Transverse colon (tissue), 4 donors: ENCODE measurements at regions not wholly inside any gene's neighbourhood (a gene's known extent, or its start where the extent isn't known, plus 50 kb on each side); places are given as distances from the start of the nearest gene placed in this dataset.
A peak's percentile ranks its signal among the peaks of the same experiment; 100 is the strongest.

Source experiments
- DNase-seq: peaks from one replicate; pipeline ENCODE4 v3.0.0-alpha.2; 2019
- H3K27ac ChIP-seq, 4 donors: fragments of 200-600 bp; sonication (generic); 2 replicates each; pipeline ENCODE4 v1.5.1; 2016 to 2018; ENCODE audit warnings: inconsistent platforms in 4 of 4
- H3K27me3 ChIP-seq: fragments of 200-600 bp; sonication (generic); 2 replicates; pipeline ENCODE4 v1.5.1; 2017; ENCODE audit warnings: inconsistent platforms
- H3K36me3 ChIP-seq, 4 donors: fragments of 200-600 bp; sonication (generic); 2 replicates each; pipeline ENCODE4 v1.5.1; 2017 to 2019; ENCODE audit warnings: inconsistent platforms in 4 of 4
- H3K4me1 ChIP-seq, 4 donors: fragments of 200-600 bp; sonication (generic); 2 replicates each; pipeline ENCODE4 v1.5.1; 2017 to 2020; ENCODE audit warnings: inconsistent platforms in 4 of 4
- H3K4me3 ChIP-seq, 4 donors: fragments of 200-600 bp; sonication (generic); 1 replicate in 1 of 4; 2 replicates in 3 of 4; pipeline versions ENCODE4 v1.5.1 to v1.6.1; 2017 to 2019; ENCODE audit warnings: inconsistent platforms in 4 of 4
- H3K9me3 ChIP-seq, 2 donors: fragments of 200-600 bp; sonication (generic); 2 replicates each; pipeline ENCODE4 v1.5.1; 2017 to 2019; ENCODE audit warnings: inconsistent platforms in 2 of 2
- CTCF ChIP-seq, 5 experiments: fragments of 200-600 bp in 3 of 5; fragments of 450-650 bp in 2 of 5; sonication (generic) in 3 of 5; IDR thresholded peaks; 1 replicate in 2 of 5; 2 replicates in 3 of 5; pipeline ENCODE4 v1.5.1; 2016 to 2017; ENCODE audit warnings: antibody characterized with exemption in 5 of 5, inconsistent platforms in 3 of 5, mild to moderate bottlenecking in 2 of 5, moderate library complexity in 1 of 5
- EP300 ChIP-seq: sonication (generic); formaldehyde crosslinking; IDR thresholded peaks from one replicate; pipeline ENCODE4 v1.6.1; 2017; ENCODE audit warnings: antibody characterized with exemption, low read depth
- POLR2A ChIP-seq: fragments of 450-650 bp; IDR thresholded peaks from one replicate; pipeline ENCODE4 v1.6.1; 2016; ENCODE audit warnings: antibody characterized with exemption, mild to moderate bottlenecking, moderate library complexity
- POLR2AphosphoS5 ChIP-seq, 3 donors: sonication (generic); formaldehyde crosslinking; IDR thresholded peaks; one replicate each; pipeline ENCODE4 v1.6.1; 2016; ENCODE audit warnings: antibody characterized with exemption in 3 of 3
- WGBS, 2 donors: methylation state at CpG; one replicate each; pipeline ENCODE4 v1.1.5; 2018; ENCODE audit warnings: low coverage in 1 of 2; 5-methylcytosine and 5-hydroxymethylcytosine counted together
- in situ Hi-C, 4 donors: fragments of 200-750 bp; cut with MboI; loops; one replicate each; pipeline versions ENCODE4 v1.15.0 to v1.15.1; 2017; ENCODE audit warnings: low sequenced_read_pairs in 3 of 4, low pct_ligation_motif_present in 1 of 4, low pct_unique_long_range_greater_than_20kb in 1 of 4
- intact Hi-C: fragments of 100-400 bp; cut with DNase I; formaldehyde crosslinking; loops from one replicate; pipeline ENCODE4 v1.15.1; 2023; ENCODE audit warnings: low total_unique reads

DNA sequence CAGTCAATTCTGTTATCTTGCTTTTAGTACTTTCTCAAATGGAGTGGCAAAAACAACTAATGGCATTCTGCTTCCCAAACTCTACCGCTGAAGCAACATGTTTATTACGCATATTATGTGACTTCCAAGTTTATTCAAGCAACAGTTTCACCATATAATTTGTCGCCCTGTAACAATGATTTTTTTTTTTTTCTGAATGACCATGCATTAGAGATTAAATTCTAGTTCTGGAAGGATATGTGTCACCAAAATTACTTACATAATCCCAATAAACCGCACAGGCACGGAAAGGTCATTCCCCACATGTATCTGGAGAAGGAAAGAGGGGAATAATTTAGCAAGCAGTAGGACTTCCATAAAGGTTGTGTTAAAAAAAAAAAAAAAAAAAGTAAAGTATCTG lies 691.8 kb downstream of the DNAH5 start:
- Histone ChIP-seq H3K27ac (no peak overlapping the region), H3K9me3 (no peaks in the 10 kb centered on the region), H3K36me3 (no peaks in the 10 kb centered on the region), H3K27me3 (no peaks in the 10 kb centered on the region), H3K4me1 (no peaks in the 10 kb centered on the region), H3K4me3 (no peak overlapping the region)
- in situ Hi-C loops (no loop called here), intact Hi-C loops (no loop called here)
- no peak for DNase-seq
- 88 to 93% methylated on average over 5 of the region's 5 CpGs for WGBS, 2 donors
- TF ChIP-seq POLR2A: no peak

DNA sequence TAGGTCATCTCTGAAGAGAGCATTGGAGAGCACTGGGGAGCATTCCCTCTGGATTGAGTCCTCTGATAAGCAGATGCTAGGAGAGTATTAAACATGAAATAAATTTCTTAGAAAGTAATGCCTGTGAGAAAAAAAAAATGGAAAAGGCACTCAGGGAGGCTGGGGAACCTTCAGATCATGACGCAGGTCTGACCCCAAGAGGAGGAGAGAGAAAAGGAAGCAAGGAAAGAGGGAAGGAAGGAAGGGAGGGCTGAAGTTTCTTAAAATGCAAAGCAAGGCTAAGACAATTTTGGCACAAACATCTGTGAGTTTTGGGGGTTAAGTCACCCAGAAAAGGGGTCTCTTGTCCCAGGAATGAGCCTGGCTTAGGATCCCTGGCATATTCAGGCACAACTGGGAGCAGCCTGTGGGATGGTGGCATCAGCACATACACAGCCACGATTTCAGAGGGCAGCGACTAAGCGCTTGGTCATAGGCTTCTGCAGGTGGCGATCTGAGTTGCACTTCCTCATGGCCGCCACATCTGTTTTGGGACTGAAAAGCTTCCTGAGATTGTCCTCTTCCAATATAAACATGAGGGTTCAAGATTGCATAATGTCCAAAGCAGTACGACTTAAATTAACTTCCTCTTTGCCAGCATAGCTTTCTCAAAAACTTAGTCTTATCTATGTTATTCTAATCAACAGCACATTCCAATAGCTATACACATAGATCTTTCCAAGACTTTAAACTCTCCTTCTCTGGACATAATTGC lies 692.7 kb downstream of the DNAH5 start:
- no peak overlapping the region for H3K4me3 ChIP-seq
- no peaks in the 10 kb centered on the region for H3K27me3 ChIP-seq
- H3K27ac ChIP-seq: no peak overlapping the region
- DNase-seq: no peak
- TF ChIP-seq POLR2AphosphoS5 (IDR thresholded peaks at IDR 0.05) (no peak), EP300 (no peak), CTCF (IDR thresholded peaks at IDR 0.05) (no peak), POLR2A (no peak)
- in situ Hi-C loops: no loop called here
- intact Hi-C loops: no loop called here
- no peaks in the 10 kb centered on the region for H3K9me3 ChIP-seq
- H3K36me3 ChIP-seq: no peaks in the 10 kb centered on the region
- no peaks in the 10 kb centered on the region for H3K4me1 ChIP-seq
- WGBS, 2 donors: 39 to 58% methylated on average over 2 to 7 of the region's 7 CpGs

- intact Hi-C loops: no loop called here
- TF ChIP-seq POLR2AphosphoS5 (IDR thresholded peaks at IDR 0.05): no peak
- TF ChIP-seq CTCF (IDR thresholded peaks at IDR 0.05): peak in 2 of 5 experiments; percentile 26 to 30
- H3K4me1 ChIP-seq: no peaks in the 10 kb centered on the region
- H3K4me3 ChIP-seq: no peak overlapping the region
- WGBS, 2 donors: 74 to 77% methylated on average over 4 of the region's 4 CpGs
- no peaks in the 10 kb centered on the region for H3K27me3 ChIP-seq
- in situ Hi-C loops: no loop called here
- H3K27ac ChIP-seq: no peak overlapping the region
- H3K9me3 ChIP-seq: no peaks in the 10 kb centered on the region
- H3K36me3 ChIP-seq: no peaks in the 10 kb centered on the region
- no peak for DNase-seq
These were observed 693.8 kb downstream of the DNAH5 start for GRCh38 chr5:13250464-13251291.

- no peak for DNase-seq
- H3K36me3 ChIP-seq: no peaks in the 10 kb centered on the region
- 93 to 100% methylated on average over 1 of the region's 1 CpG for WGBS, 2 donors
- H3K4me3 ChIP-seq: no peak overlapping the region
- H3K4me1 ChIP-seq: no peaks in the 10 kb centered on the region
- no peak overlapping the region for H3K27ac ChIP-seq
- H3K9me3 ChIP-seq: no peaks in the 10 kb centered on the region
- intact Hi-C loops: no loop called here
- H3K27me3 ChIP-seq: no peaks in the 10 kb centered on the region
- in situ Hi-C loops: no loop called here
- no peak for TF ChIP-seq POLR2AphosphoS5 (IDR thresholded peaks at IDR 0.05)
- no peak for TF ChIP-seq EP300
- no peak for TF ChIP-seq POLR2A
- TF ChIP-seq CTCF (IDR thresholded peaks at IDR 0.05): no peak
These were observed 694.6 kb downstream of the DNAH5 start for GRCh38 chr5:13249854-13250253.
